Vagina (tissue), 2 donors: ENCODE measurements at regions not wholly inside any gene's neighbourhood (a gene's known extent, or its start where the extent isn't known, plus 50 kb on each side); places are given as distances from the start of the nearest gene placed in this dataset.

Source experiments
- POLR2A ChIP-seq, 2 donors: fragments of 450-650 bp; IDR thresholded peaks; one replicate each; pipeline ENCODE4 v1.6.1; 2017; ENCODE audit warnings: antibody characterized with exemption in 2 of 2, mild to moderate bottlenecking in 2 of 2, moderate library complexity in 2 of 2
- POLR2AphosphoS5 ChIP-seq, 2 donors: sonication (generic); formaldehyde crosslinking; IDR thresholded peaks; one replicate each; pipeline ENCODE4 v1.9.0; 2017; ENCODE audit warnings: antibody characterized with exemption in 2 of 2, mild to moderate bottlenecking in 2 of 2, low read depth in 1 of 2; ENCODE audit not compliant: insufficient read depth in 1 of 2

DNA sequence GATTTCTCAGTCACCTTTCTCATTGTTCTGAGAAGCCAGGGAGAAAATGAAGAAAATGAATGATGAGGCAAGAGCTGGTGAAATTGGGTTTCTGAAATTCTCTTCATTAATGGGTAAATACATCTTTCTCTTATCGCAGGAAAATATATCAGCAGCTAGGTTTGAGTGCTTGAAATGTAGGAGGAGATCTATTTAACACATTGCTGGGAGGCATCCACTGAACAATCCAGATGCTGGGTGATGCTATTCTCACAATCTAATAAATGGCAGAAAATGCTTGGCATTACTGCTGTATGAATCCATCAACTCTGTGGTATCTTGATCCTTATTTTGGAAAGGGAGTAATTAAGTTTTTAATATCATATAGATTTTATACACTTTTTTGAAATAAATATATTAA lies 199.6 kb upstream of the LRP1B start:
- no peak for TF ChIP-seq POLR2AphosphoS5 (IDR thresholded peaks at IDR 0.05; ENCODE audit: insufficient read depth in 1 of 2, low read depth in 1 of 2)
- TF ChIP-seq POLR2A (IDR thresholded peaks at IDR 0.05) = no peak
